A549 (cell line): ENCODE measurements at regions not wholly inside any gene's neighbourhood (a gene's known extent, or its start where the extent isn't known, plus 50 kb on each side); places are given as distances from the start of the nearest gene placed in this dataset.

Experiments used
- ATAC-seq, 2 experiments: fragments of 200-7000 bp in 1 of 2; fragments of >200 bp in 1 of 2; cut with Nextera tagmentation in 1 of 2; cut with Tn5 transposase in 1 of 2; 3 replicates each; pipeline versions ENCODE4 v1.8.0 to v1.9.1; 2018 to 2020; ENCODE audit warnings: mild to moderate bottlenecking in 1 of 2, moderate library complexity in 1 of 2
- CTCF ChIA-PET: fragments of 300-600 bp; sonication (Branson Sonifier 250); formaldehyde crosslinking; extraction: SDS; loops from one replicate; lab custom pipeline; 2021; ENCODE audit warnings: antibody characterized with exemption, inconsistent platforms; lab: Yijun Ruan, JAX
- POLR2A ChIA-PET: fragments of 350-600 bp; formaldehyde crosslinking; extraction: SDS; loops from one replicate; lab custom pipeline; 2021; ENCODE audit warnings: antibody characterized with exemption, inconsistent platforms; lab: Yijun Ruan, JAX
- DNase-seq, 2 experiments: peaks; one replicate each; pipeline versions ENCODE4 v3.0.0 to v3.0.0-alpha.2; 2011 to 2016; ENCODE audit warnings: low read depth in 1 of 2, low spot score in 1 of 2
- FAIRE-seq: peaks from 2 replicates; lab custom pipeline; 2011; peaks lifted over from hg19 to GRCh38; lab: Jason Lieb, UNC
- H3K27ac ChIP-seq, 2 experiments: fragments of >200 bp; sonication (Bioruptor Twin); formaldehyde crosslinking; 3 replicates each; pipeline ENCODE4 v1.5.1; 2016 to 2017
- H3K4me1 ChIP-seq: fragments of >200 bp; sonication (Bioruptor Twin); formaldehyde crosslinking; 3 replicates; pipeline ENCODE4 v1.6.1; 2016
- H3K4me2 ChIP-seq: fragments of >200 bp; sonication (Bioruptor Twin); formaldehyde crosslinking; 3 replicates; pipeline ENCODE4 v1.6.1; 2016
- H3K4me3 ChIP-seq: fragments of >200 bp; sonication (Bioruptor Twin); formaldehyde crosslinking; 3 replicates; pipeline ENCODE4 v1.5.1; 2016
- H3K9me3 ChIP-seq: fragments of >200 bp; sonication (Bioruptor Twin); formaldehyde crosslinking; 3 replicates; pipeline ENCODE4 v1.6.1; 2016
- BHLHE40 ChIP-seq: IDR thresholded peaks from 2 replicates; pipeline ENCODE4 v1.6.1; 2012; ENCODE audit warnings: low read depth, low read length, inconsistent platforms
- CBX2 ChIP-seq: fragments of 200-600 bp; sonication (generic); IDR thresholded peaks from 2 replicates; pipeline ENCODE4 v1.6.1; 2016; ENCODE audit warnings: low read depth, mild to moderate bottlenecking, borderline replicate concordance
- CEBPB ChIP-seq, 2 experiments: fragments of >200 bp in 1 of 2; sonication (Bioruptor Twin) in 1 of 2; formaldehyde crosslinking in 1 of 2; IDR thresholded peaks; 2 replicates each; pipeline ENCODE4 v1.6.1; 2012 to 2016
- ESRRA ChIP-seq: fragments of 150-350 bp; IDR thresholded peaks from 2 replicates; pipeline ENCODE4 v1.6.1; 2014; ENCODE audit warnings: mild to moderate bottlenecking, low read length, borderline replicate concordance
- FOSL2 ChIP-seq, 2 experiments: fragments of 450-650 bp in 1 of 2; fragments of >200 bp in 1 of 2; sonication (Bioruptor Twin) in 1 of 2; formaldehyde crosslinking; IDR thresholded peaks; 2 replicates each; pipeline versions ENCODE4 v1.5.0 to v1.6.1; 2016 to 2020; ENCODE audit warnings: mild to moderate bottlenecking in 1 of 2, moderate library complexity in 1 of 2
- NPAS2 ChIP-seq: fragments of 250-450 bp; sonication (Bioruptor Pico); IDR thresholded peaks from 2 replicates; pipeline ENCODE4 v1.8.0; 2022; ENCODE audit warnings: mild to moderate bottlenecking, moderate library complexity, borderline replicate concordance
- NR3C1 ChIP-seq: fragments of >200 bp; sonication (Bioruptor Twin); formaldehyde crosslinking; IDR thresholded peaks from 3 replicates; pipeline ENCODE4 v1.6.1; 2017
- PHF8 ChIP-seq: fragments of 200-600 bp; sonication (generic); IDR thresholded peaks from 2 replicates; pipeline ENCODE4 v1.6.1; 2016; ENCODE audit warnings: low read depth, mild to moderate bottlenecking, antibody characterized with exemption, moderate library complexity, borderline replicate concordance
- RFX5 ChIP-seq: fragments of 450-650 bp; IDR thresholded peaks from 2 replicates; pipeline ENCODE4 v1.7.1; 2014; ENCODE audit warnings: antibody characterized with exemption, mild to moderate bottlenecking, moderate library complexity
- RNF2 ChIP-seq: fragments of 200-600 bp; sonication (generic); IDR thresholded peaks from 2 replicates; pipeline ENCODE4 v1.6.1; 2016; ENCODE audit warnings: low read depth, mild to moderate bottlenecking, antibody characterized with exemption, moderate library complexity, borderline replicate concordance
- TFCP2L1 ChIP-seq: fragments of 250-450 bp; sonication (Bioruptor Pico); IDR thresholded peaks from 2 replicates; pipeline ENCODE4 v1.5.0; 2021; ENCODE audit warnings: mild to moderate bottlenecking
- ZC3H11A ChIP-seq: fragments of 450-650 bp; IDR thresholded peaks from 2 replicates; pipeline ENCODE4 v1.6.1; 2014; ENCODE audit warnings: antibody characterized with exemption, mild to moderate bottlenecking
- WGBS: methylation state at CpG from one replicate; pipeline ENCODE4 v1.1.6; 2017; ENCODE audit errors: missing lambda C conversion rate; 5-methylcytosine and 5-hydroxymethylcytosine counted together
- TF ChIP-seq, protein P1 (sequence below): fragments of 200-600 bp; sonication (generic); IDR thresholded peaks from 2 replicates; pipeline ENCODE4 v1.6.1; 2016; ENCODE audit warnings: antibody characterized with exemption, mild to moderate bottlenecking, moderate library complexity
- TF ChIP-seq, protein P2 (sequence below): fragments of 450-650 bp; IDR thresholded peaks from 2 replicates; pipeline ENCODE4 v1.6.1; 2014; ENCODE audit warnings: antibody characterized with exemption
- TF ChIP-seq, protein P3 (sequence below): IDR thresholded peaks from 2 replicates; pipeline ENCODE4 v1.6.1; 2012
- TF ChIP-seq, protein P4 (sequence below): fragments of >200 bp; sonication (Bioruptor Twin); formaldehyde crosslinking; IDR thresholded peaks from 3 replicates; pipeline ENCODE4 v1.6.1; 2016

DNA sequence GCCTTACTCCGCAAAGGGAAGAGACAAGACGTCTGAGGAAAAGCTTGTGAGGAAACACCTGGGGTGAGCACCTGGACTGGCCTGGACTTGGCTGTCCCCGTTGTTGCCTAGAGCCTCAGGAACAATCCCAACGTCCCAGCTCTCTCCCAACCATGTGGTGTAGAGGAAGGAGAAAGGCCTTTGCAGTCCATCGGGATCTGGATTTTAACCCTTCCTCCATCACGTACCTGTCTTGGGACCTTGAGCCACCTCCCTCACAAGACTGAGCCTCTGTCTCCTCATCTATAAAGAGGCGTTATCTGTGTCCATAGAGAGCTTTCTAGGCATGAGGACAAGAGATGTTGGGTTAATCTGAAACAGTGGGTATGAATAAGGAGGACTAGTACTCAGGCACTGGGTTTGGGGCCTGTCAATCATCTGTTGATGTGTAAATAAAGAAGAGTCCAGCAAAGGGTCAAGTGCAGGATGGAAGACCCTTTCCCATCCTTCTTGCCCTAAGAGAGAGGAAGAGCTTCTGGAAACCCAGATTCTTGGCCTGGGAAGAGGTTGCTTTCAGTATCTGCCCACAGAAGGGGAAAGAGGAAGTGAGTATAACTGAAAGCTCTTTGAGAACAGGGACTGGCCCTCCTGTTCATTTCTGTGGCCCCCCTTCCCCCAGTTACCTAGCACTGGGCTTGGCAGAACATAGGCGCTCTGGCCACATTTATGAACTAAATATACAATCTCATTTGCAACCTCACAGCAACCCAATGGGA is 137.1 kb downstream of the PJA1 start:
- Histone ChIP-seq H3K27ac (no peak overlapping the region; a peak in 1 of 6 replicates), H3K4me2 (no peak overlapping the region), H3K4me1 (peaks cover 10% of the 10 kb centered on the region; the same call in 2 of the 3 replicates), H3K9me3 (no peaks in the 10 kb centered on the region; the same call in 2 of the 3 replicates), H3K4me3 (no peak overlapping the region)
- CTCF ChIA-PET, result interaction anchor here (0.9 kb wide), 2 partner anchors 13 to 201 kb away, joined by 3 read pairs; no protein-coding TSS in a partner anchor
- 80% methylated on average over 8 of the region's 8 CpGs for WGBS
- DNase-seq, result no peak
- FAIRE-seq, result no peak
- POLR2A ChIA-PET, result interaction anchor here (0.9 kb wide), 1 partner anchor 199 kb away, joined by 5 read pairs; the partner anchor contains the start of gene EFNB1
- no peak for TF ChIP-seq BHLHE40
- TF ChIP-seq, protein P1, sequence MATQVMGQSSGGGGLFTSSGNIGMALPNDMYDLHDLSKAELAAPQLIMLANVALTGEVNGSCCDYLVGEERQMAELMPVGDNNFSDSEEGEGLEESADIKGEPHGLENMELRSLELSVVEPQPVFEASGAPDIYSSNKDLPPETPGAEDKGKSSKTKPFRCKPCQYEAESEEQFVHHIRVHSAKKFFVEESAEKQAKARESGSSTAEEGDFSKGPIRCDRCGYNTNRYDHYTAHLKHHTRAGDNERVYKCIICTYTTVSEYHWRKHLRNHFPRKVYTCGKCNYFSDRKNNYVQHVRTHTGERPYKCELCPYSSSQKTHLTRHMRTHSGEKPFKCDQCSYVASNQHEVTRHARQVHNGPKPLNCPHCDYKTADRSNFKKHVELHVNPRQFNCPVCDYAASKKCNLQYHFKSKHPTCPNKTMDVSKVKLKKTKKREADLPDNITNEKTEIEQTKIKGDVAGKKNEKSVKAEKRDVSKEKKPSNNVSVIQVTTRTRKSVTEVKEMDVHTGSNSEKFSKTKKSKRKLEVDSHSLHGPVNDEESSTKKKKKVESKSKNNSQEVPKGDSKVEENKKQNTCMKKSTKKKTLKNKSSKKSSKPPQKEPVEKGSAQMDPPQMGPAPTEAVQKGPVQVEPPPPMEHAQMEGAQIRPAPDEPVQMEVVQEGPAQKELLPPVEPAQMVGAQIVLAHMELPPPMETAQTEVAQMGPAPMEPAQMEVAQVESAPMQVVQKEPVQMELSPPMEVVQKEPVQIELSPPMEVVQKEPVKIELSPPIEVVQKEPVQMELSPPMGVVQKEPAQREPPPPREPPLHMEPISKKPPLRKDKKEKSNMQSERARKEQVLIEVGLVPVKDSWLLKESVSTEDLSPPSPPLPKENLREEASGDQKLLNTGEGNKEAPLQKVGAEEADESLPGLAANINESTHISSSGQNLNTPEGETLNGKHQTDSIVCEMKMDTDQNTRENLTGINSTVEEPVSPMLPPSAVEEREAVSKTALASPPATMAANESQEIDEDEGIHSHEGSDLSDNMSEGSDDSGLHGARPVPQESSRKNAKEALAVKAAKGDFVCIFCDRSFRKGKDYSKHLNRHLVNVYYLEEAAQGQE, result no peak
- TF ChIP-seq TFCP2L1 (CRISPR knock-in tag), result no peak
- TF ChIP-seq RFX5, result no peak
- no peak for ATAC-seq

DNA sequence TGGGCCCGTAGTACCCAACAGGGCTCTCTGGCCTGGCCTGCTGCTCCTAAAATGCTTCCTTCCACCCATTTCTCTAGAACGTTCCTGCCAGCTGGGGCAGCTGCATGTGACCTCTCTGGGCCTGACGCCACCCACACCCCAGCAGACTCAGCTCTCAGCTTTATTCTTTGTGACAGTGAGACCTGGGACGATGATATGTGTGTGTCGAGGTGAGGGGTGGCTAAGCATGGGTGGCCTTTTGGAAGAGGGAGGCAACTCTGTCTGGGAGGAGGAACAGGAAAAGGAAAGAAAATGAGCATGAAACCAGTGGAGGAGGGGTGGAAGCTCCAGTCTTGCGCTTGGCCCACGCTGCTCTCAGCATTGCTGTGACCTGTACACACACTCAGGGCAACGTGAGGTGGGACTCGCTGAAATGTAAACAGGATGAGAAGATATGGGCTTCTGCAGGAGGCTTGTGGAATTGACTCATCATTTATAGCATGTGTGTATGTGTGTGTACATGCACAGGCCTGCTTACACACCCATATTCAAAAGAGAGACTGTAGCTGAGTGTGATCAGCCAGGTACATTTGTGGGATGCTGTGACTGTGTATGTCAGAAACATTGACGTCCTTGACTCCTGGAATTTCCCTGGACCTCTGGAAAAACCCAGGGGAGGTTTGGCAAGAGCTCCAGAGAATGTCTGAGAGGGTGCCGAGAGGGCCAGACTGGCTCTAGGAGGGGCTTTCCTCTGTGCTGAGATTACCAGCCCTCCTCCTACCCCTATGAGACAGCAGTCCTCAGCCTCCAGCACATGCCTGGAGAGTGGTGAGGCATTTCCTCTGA is 137.9 kb downstream of the PJA1 start:
- FAIRE-seq, result peak; percentile 56
- CTCF ChIA-PET, result interaction anchor here (1.2 kb wide), 1 partner anchor 104 kb away, joined by 3 read pairs; no protein-coding TSS in a partner anchor
- 39% methylated on average over 9 of the region's 11 CpGs for WGBS
- DNase-seq, result peak in 1 of 2 experiments; percentile 23
- peak; percentile 60 to 70; a peak in 3 of 6 replicates for ATAC-seq
- H3K4me3 ChIP-seq, result no peak overlapping the region
- TF ChIP-seq, protein P2, sequence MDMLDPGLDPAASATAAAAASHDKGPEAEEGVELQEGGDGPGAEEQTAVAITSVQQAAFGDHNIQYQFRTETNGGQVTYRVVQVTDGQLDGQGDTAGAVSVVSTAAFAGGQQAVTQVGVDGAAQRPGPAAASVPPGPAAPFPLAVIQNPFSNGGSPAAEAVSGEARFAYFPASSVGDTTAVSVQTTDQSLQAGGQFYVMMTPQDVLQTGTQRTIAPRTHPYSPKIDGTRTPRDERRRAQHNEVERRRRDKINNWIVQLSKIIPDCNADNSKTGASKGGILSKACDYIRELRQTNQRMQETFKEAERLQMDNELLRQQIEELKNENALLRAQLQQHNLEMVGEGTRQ, result no peak
- TF ChIP-seq FOSL2 (IDR thresholded peaks at IDR 0.05) (no peak), FOSL2 (CRISPR knock-in tag; IDR thresholded peaks at IDR 0.05) (0 out of 2 replicates have a peak, but pooled peaks have one; percentile 8)
- peak overlapping the region; percentile 13 to 52; a peak in 1 of 6 replicates for H3K27ac ChIP-seq
- H3K4me1 ChIP-seq, result peaks cover 10% of the 10 kb centered on the region; the same call in 2 of the 3 replicates
- H3K9me3 ChIP-seq, result no peaks in the 10 kb centered on the region; the same call in 2 of the 3 replicates
- H3K4me2 ChIP-seq, result no peak overlapping the region
- POLR2A ChIA-PET, result interaction anchor here (0.9 kb wide), 1 partner anchor 199 kb away, joined by 5 read pairs; the partner anchor contains the start of gene EFNB1

DNA sequence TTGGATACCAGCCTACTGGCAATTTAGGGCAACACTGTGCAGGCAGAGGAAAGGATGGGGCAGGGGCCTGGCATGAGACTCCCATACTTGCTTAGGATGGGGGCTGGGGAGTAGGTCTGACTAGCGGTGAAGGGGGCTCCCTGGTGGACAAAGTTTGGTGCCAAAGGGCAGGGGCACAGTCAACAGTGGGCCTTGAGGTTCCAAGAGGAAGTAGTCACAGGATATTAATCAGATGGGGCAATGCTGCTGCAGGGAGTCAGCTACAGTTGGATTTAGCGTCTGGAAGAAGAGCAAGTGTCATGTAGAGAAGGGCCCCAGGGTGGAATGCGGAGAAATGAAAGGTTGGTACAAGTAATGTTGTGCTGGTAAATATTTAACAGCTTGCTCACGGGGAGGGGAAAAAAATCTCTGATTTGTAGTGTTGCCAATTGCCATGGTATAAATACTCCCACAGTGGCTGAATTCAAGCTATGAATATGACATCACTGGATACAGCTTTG is 139.4 kb downstream of the PJA1 start:
- DNase-seq, result peak in 1 of 2 experiments; percentile 51

More for the DNA sequence above, 139.4 kb downstream of the PJA1 start:
- Histone ChIP-seq H3K27ac (peak overlapping the region; percentile 24 to 59; a peak in 1 of 6 replicates), H3K4me2 (no peak overlapping the region), H3K4me3 (no peak overlapping the region), H3K9me3 (no peaks in the 10 kb centered on the region; the same call in 2 of the 3 replicates), H3K4me1 (peaks cover 10% of the 10 kb centered on the region; the same call in 2 of the 3 replicates)
- CTCF ChIA-PET, result interaction anchor here (0.9 to 1.2 kb wide), 2 partner anchors 52 to 103 kb away, joined by 3 read pairs; no protein-coding TSS in a partner anchor
- FAIRE-seq (peak; percentile 93), ATAC-seq (peak in 1 of 2 experiments; percentile 65; a peak in 3 of 6 replicates)
- 19% methylated on average over 4 of the region's 4 CpGs for WGBS
- POLR2A ChIA-PET, result no interaction called here
- TF ChIP-seq RNF2 (no peak), NR3C1 (no peak), ZC3H11A (no peak), CBX2 (no peak), PHF8 (no peak), CEBPB (IDR thresholded peaks at IDR 0.05) (no peak), RFX5 (no peak), ESRRA (no peak), NPAS2 (CRISPR knock-in tag) (no peak)
- TF ChIP-seq, protein P3, sequence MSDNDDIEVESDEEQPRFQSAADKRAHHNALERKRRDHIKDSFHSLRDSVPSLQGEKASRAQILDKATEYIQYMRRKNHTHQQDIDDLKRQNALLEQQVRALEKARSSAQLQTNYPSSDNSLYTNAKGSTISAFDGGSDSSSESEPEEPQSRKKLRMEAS, result no peak
- TF ChIP-seq, protein P4, sequence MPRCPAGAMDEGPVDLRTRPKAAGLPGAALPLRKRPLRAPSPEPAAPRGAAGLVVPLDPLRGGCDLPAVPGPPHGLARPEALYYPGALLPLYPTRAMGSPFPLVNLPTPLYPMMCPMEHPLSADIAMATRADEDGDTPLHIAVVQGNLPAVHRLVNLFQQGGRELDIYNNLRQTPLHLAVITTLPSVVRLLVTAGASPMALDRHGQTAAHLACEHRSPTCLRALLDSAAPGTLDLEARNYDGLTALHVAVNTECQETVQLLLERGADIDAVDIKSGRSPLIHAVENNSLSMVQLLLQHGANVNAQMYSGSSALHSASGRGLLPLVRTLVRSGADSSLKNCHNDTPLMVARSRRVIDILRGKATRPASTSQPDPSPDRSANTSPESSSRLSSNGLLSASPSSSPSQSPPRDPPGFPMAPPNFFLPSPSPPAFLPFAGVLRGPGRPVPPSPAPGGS, result no peak
